Omental fat pad (tissue), 3 donors: ENCODE measurements at regions not wholly inside any gene's neighbourhood (a gene's known extent, or its start where the extent isn't known, plus 50 kb on each side); places are given as distances from the start of the nearest gene placed in this dataset.
"Not testable (repeated sequence)": the region's sequence is repeated elsewhere in the genome, so short reads cannot be mapped to it uniquely, and the experiment has no call there.

ENCODE experiments used
- ATAC-seq: fragments of 150-250 bp; one replicate; pipeline ENCODE4 v1.9.1; 2016; ENCODE audit warnings: mild to moderate bottlenecking, moderate library complexity; ENCODE audit not compliant: low FRiP score
- DNase-seq: peaks from one replicate; pipeline ENCODE4 v3.0.0-alpha.2; 2019; ENCODE audit warnings: low spot score
- TF ChIP-seq, protein P1 (sequence below), 3 donors: fragments of 450-650 bp; IDR thresholded peaks; one replicate each; pipeline ENCODE4 v1.5.1; 2016 to 2017; ENCODE audit warnings: antibody characterized with exemption in 3 of 3, mild to moderate bottlenecking in 3 of 3, moderate library complexity in 2 of 3

DNA sequence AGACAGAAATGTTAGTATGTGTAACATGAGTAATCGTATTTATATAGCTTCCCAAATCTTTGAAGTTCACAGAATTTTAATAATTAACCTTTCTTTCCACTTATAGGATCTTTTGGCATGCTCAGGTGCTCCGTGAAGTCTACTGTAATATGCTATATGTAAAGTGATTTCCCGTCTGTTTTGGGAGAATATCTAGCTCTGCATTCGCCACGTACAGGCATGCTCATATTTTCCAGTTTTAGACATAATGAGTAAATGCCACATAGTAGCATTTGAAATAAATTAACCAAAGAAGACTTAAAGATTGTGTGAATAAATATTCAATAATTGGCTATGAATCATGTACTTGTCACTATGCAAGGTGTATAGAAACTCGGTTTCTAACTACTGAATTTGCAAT, 189.0 kb upstream of the CSNK1A1L start:
- DNase-seq (no peak), ATAC-seq (no peak)
- TF ChIP-seq, protein P1, sequence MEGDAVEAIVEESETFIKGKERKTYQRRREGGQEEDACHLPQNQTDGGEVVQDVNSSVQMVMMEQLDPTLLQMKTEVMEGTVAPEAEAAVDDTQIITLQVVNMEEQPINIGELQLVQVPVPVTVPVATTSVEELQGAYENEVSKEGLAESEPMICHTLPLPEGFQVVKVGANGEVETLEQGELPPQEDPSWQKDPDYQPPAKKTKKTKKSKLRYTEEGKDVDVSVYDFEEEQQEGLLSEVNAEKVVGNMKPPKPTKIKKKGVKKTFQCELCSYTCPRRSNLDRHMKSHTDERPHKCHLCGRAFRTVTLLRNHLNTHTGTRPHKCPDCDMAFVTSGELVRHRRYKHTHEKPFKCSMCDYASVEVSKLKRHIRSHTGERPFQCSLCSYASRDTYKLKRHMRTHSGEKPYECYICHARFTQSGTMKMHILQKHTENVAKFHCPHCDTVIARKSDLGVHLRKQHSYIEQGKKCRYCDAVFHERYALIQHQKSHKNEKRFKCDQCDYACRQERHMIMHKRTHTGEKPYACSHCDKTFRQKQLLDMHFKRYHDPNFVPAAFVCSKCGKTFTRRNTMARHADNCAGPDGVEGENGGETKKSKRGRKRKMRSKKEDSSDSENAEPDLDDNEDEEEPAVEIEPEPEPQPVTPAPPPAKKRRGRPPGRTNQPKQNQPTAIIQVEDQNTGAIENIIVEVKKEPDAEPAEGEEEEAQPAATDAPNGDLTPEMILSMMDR (IDR thresholded peaks at IDR 0.05), result no peak

DNA sequence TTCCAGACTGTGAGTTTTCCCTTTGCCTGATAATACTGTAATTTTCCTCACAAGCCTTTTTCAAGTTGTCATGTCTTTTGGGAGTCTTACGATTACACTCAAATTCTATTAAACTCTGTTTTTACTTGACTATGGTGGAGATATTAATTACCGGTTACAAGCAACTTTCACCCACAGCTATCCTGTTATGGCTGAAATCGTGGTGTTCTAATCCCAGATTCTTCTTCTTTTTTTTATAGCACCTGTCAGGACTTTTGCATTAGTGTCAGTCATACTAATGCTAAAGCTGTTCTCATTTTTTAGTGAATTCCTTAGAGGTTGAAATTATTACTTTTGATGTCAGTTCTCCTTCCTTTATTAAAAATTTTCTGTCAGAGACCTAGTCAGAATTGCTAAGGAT, 187.8 kb upstream of the CSNK1A1L start:
- TF ChIP-seq, protein P1 (IDR thresholded peaks at IDR 0.05), result no peak
- DNase-seq (no peak), ATAC-seq (no peak)

DNA sequence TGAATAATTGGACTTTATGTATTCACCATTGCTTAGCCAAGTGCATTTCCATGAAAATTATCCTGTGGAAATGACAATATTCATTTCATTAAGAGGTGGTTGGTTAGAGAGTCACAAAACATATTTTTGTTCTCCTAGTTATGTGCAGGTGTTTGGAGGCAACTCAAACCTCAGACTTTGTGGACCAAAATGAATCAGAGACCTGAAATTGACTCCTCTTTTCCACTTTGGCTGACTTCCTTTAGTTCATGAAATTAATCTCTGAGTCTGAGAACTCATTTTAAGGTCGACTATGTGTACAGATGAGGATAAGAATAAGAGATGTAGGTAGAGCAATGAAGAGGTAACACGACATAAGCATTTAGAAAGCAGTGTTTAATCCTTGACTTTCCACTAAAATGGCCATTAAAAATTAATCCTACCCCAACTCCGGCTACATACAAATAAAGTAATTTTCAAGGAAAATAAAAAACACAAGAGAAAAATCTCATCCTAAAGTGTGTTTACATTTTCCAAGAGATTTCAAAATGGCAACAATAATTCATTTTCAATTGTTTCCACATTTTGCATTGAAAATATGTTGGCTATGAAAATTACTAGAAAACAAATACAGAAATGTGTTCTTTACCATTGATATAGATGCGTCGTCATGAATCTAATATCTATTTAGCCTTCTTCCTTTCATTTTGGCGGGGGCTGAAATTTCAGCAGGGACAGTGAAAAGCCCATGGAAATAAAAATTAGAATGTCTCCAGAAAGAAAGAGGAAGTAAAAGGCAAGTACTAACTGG, 185.4 kb upstream of the CSNK1A1L start:
- TF ChIP-seq, protein P1 (IDR thresholded peaks at IDR 0.05), result no peak
- DNase-seq (no peak), ATAC-seq (no peak)

DNA sequence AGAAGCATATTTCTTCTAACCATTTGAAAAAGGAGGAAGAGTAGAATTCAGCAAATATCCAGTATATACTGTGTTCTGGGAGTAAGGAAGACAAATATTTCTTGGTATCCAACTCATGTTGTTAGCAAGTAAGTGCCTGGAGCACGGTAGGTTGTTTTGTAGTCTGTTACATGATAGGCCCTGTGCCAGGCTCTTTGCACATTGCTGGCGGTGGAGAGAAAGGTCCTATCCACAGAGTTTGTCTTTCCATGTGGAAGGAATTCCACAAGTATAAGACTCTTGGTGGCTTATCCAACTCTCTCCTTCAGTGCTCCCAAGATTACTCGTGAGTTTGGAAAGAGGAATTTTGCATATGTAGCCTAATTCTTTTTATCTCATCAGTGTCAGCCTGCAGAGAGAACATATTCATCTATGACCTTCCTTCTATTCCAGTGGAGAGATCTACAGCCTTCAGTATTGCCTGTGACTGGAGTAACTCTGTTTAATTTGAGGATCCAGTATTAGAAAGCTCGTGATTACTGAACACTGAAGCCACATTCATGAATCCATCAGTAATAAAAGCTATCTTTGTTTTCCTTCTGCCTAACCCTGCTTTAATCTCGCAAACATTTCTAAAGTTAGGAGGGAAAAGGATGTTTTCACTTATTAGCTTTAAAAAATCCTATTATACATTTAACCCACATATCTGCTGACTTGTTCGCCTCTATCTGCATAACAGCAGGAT, 183.9 kb upstream of the CSNK1A1L start:
- ATAC-seq (no peak), DNase-seq (no peak)
- TF ChIP-seq, protein P1 (IDR thresholded peaks at IDR 0.05), result no peak

DNA sequence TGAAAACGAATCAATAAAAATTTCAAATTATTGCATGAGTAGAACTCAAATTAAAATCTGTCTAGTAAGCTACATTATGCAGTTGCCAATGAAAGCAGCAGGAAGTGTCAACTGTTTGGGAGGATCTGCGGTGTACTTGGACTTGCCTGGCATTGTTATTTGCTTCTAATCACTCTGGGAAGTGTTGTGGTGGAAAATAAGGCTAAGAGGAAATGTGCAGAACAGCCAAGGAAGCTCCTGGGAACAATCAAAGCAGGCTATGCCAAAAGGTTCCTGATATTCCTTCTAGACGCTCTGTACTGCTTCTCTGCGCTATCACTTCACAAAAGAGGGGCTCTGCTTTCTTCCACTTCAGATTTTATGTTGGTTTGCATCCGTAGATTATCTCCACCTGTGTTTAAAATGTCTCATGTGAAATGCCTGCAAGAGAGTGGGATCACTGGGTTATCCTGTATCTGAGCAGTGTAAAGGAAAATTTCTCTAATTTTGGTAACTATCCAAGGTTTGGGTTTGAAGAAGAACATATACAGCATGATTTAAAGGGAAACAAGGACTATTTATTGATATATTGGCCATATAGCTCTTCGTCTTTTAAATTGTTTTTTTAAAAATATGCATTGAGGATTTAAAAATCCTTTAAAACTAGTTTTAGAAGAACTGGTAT, 182.7 kb upstream of the CSNK1A1L start:
- DNase-seq, result no peak
- TF ChIP-seq, protein P1 (IDR thresholded peaks at IDR 0.05), result no peak
- ATAC-seq, result no peak

DNA sequence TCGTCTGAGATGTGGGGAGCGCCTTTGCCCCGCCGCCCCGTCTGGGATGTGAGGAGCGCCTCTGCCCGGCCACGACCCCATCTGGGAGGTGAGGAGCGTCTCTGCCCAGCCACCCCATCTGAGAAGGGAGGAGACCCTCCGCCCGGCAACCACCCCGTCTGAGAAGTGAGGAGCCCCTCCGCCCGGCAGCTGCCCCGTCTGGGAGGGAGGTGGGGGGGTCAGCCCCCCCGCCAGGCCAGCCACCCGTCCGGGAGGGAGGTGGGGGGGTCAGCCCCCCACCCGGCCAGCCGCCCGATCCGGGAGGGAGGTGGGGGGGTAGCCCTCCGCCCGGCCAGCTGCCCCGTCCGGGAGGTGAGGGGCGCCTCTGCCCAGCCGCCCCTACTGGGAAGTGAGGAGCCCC, 174.8 kb upstream of the CSNK1A1L start:
- ATAC-seq, result not testable (repeated sequence)

DNA sequence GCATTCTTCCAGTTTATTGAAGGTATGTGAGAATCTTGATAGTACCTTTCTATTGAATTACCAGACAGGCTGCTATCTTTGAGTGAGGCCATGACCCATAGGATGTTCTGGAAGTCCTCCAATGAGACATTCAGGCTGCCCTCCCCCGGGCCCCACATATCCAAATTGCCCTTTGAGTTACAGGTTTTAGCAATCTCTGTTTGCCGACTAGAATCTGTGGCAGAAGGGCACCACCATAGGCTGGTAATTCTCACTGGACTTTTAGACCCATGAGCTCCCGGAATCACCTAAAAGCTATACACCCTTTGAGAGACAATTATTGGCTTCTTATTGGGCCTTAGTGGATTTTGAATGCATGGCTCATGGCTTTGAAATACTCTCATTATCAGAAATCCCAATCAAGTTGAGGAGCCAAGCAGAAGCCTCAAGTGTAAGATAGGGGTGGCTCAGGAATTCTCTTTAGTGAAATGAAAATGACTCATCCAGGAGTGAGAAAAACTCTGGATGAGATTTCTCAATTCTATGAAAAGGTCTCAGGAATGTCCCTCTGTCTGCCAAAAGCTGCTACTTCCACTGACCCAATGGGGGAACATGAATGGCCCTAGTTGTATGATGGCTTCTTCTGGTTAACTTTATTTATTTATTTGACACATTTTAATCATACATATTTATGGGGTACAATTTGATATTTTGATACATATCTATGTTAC, 172.1 kb upstream of the CSNK1A1L start:
- TF ChIP-seq, protein P1 (IDR thresholded peaks at IDR 0.05), result no peak
- ATAC-seq (no peak), DNase-seq (no peak)

More for the DNA sequence above, 174.8 kb upstream of the CSNK1A1L start:
- not testable (repeated sequence) for DNase-seq
